HT-29 (cell line): ENCODE measurements at regions not wholly inside any gene's neighbourhood (a gene's known extent, or its start where the extent isn't known, plus 50 kb on each side); places are given as distances from the start of the nearest gene placed in this dataset.
"Not testable (repeated sequence)": the region's sequence is repeated elsewhere in the genome, so short reads cannot be mapped to it uniquely, and the experiment has no call there.

Experiments
- DNase-seq: peaks from one replicate; pipeline ENCODE4 v3.0.0-alpha.2; 2015; ENCODE audit warnings: low spot score

DNA sequence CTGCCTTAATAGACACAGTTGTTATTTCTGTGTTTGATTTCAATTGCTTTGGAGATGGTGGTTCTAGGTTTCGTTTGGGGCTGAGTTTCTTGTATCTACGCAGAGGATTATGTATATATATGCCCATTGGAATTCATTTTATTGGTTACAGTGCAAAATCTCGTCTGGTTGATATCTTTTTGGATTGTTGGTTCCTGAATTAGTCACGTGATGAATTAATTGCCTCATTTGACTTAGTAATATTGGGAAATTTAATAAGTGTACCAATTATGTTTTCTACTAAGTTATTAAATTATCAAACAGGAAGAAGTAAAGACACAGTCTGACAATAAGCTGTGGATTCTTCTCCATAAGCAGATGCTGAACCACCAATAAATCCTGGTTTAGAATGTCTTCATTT is 467.9 kb upstream of the TENM3 start:
- DNase-seq: no peak

DNA sequence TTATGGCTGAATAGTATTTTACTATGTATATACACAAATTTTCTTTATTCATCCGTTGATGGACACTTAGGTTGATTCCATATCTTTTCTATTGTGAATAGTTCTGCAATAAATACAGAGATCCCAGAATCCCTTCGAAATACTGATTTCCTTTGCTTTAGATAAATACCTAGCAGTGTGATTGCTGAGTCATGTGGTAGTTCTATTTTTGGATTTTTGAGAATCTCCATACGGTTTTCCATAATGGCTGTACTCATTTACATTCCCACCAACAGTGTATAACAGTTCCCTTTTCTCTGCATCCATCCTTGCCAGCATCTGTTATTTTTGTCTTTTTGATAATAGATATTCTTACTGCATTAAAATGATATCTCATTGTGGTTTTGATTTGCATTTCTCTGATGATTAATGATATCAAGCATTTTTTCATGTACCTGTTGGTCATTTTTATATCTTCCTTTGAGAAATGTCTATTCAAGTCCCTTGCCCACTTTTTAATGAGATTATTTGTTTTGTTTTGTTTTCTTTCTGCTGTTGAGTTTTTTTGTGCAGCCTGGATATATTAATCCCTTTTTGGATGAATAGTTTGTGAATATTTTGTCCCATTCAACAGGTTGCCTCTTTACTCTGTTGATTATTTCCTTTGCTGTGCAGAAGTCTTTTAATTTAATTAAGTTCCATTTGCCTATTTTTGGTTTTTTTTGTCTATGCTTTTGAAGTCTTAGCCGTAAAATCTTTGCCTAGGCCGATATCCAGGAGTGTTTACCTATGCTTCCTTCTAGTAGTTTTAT is 466.7 kb upstream of the TENM3 start:
- no peak for DNase-seq

DNA sequence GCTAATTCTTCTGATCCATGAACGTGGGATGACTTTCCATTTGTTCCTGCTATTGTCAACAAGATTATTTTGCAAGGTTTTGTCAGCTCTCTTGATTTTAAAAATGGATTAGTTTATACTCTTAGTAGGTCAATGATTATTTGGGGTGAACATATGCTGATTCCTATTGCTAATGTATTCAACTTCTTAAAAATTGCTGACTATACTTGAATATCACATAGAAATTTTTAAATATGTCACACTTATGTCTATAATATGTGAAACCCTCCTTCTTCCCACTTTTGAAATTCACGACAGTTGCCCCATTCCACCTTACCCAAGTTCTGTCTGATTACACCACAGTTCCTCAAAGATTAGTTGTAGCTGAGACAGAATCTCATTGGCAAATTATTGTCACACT is 465.7 kb upstream of the TENM3 start:
- DNase-seq: no peak

DNA sequence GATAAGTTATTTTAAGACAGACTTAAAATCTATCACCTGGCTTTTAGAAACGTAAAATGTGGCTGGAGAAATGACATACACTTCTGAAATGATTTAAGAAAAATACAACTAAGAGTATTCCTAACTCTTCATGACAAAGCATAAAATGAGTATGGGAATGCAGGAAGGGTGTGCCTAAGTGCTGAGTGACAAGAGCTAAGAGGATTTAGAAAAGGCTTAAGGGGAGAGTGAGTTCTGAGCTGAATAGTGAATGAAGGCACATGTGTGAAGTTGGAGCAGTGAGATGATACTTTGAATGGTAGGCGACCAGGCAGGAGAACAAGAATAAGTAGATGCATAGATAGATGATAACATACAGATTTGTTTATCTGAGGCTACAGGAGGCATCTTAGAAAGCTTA is 458.3 kb upstream of the TENM3 start:
- DNase-seq: no peak

DNA sequence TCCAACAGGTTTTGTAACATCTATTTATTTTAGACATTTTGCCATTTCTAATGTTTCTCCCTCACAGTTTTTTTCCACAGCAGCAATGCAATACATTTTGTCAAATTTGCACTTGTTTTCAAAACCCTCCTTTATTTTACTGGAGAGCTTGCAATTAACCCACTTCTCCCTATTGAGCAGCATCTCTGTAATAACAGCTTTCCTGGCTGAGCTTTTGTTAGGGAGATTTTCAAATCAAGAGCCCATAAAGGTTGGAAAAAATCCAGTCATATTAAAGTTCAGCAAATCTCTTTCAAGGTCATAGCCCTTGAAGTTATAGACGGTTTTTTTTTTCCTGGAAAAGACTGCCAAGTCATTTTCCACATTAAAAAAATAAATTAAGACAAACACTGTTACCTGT is 450.6 kb upstream of the TENM3 start:
- no peak for DNase-seq

DNA sequence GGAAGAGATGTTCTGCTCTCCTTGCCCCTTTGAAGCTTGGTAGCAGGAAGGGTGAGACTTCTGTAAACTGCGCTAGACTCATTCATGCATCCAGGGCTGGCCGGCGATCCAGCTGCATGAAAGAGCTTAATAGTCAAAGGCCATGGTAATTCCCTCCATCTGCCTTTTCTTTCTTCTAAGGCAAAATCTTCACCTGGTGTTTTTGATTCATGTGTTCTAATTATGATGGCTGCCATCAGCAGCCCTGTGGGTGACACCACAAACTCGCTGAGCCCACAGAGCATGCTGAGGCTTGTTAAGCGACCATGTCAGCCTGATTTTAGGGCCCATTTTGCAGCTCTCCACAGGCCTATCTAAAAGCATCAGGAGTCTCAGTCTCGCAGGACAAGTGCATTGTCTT is 450.1 kb upstream of the TENM3 start:
- DNase-seq: no peak

DNA sequence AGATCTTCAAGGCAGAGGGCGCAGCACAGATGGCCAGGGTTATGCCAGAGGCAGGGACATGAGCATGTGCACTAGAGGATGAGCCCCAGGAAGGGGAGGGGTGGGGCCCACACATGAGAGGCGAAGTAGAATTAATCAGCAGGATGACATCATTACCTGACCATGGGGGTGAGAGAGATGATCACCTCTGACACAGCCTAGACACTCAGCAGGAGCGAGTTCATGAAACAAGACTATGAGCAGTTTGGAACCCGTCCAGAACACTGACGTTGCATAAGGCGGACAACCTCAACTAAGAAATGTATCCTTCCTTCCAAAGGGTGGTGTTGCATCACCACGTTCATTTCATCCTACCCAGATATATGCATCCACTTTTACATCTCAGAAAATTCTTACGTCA is 446.7 kb upstream of the TENM3 start:
- no peak for DNase-seq

DNA sequence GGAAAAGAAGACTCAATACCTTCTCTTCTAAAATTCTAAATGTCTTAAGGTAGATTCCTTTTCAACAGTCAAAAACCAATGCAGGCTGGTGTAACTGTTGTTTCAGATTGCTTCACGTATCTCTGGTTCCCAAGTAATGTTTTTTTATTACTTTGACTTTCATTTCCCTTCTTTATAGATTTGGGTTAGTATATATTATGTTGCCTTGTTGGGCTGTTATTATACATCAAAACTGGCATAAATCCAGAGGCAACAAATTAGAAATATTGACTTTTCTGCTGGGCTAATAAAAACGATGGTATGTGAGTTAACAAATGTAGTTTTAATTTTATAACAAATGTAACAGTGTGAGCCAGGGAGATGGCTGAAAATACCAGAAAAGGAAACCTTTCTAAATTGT is 444.7 kb upstream of the TENM3 start:
- no peak for DNase-seq

DNA sequence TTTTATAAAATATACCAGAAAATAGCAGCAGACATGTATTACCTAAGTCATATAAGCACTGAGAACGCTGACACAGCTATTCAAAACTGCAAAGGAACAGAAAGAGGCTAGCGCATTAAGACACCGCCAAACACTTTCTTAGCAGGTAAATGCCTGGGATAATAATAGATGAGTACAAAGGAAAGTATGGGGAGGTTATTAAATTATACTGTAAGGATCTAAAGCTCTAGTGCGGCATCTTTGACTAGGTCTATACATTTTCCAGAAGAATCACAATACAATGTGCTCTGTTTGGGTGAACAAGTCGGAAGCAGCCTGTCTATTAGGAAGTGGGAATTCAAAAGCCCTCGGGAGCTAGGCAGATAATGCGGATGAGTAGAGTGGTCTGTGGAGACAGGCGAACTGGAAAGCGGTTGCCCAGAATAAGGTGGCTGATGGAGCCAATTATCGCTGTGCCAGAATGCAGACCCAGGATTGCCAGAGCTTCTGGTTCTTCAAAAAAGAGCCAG is 443.6 kb upstream of the TENM3 start:
- DNase-seq: no peak

DNA sequence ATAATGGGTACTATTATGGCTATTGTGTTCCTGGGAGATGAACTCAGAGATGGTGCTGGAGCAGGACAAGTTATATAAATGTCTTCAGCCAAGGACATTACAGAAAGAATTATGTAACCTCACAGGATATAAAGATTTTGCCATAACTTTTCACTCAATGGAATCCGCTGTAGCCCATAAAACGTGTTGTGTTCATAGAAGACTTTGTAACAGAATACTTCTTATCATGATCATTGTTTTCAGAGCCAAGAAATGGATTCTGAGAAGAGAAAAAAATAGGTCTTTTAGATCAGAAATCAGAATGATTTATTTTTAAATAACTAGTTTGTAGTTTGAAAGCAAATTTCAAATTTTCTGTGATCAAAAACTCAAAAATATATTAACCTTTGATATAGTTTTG is 441.0 kb upstream of the TENM3 start:
- no peak for DNase-seq

DNA sequence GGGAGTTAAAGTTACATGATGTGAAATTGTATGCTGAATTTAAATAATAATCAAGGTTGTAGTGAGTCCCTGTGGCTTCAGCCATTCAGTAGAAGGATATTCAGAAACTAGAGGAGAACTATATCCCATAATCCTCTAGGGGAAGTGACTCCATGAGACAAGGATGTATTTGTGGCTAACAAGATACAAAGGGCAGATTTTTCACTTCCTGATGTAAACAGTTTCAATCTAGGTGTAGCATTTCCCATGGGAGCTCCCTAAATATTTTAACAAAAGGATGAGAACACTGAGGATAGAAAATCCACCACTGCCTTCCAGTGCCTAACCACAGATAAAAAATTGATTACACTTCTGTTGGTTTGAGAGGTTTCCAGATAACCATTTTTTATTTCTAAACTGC is 435.4 kb upstream of the TENM3 start:
- no peak for DNase-seq

DNA sequence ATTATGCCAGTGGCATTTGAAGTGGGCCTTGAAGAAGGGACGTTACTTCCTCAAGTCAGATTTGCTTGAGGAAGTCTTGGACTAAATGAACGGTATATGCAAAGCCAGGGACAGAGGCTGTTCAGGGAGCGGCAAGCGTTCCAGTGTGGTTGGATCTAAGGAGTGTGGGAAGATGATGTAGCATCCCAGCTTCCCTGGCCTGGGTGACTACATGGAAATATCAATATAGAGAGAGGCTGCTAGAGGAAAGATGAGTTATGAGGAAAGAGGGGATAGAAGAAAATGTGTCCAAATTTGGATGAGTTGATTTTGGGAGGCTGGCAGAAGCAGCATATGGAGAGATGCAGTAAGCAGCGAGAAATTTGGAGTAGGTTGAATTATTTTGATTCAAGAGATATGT is 432.5 kb upstream of the TENM3 start:
- DNase-seq: no peak

DNA sequence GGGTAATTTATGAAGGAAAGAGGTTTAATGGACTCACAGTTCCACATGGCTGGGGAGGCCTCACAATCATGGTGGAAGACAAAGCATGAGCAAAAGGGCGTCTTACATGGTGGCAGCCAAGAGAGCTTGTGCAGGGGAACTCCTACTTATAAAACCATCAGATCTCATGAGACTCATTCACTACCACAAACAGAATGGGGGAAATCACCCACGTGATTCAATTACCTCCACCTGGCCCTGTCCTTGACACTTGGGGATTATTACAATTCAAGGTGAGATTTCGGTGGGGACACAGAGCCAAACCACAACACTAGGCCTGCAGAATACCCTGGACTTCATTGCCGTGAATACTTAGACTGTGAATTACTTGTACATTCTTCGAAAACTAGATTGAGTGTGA is 431.7 kb upstream of the TENM3 start:
- not testable (repeated sequence) for DNase-seq

DNA sequence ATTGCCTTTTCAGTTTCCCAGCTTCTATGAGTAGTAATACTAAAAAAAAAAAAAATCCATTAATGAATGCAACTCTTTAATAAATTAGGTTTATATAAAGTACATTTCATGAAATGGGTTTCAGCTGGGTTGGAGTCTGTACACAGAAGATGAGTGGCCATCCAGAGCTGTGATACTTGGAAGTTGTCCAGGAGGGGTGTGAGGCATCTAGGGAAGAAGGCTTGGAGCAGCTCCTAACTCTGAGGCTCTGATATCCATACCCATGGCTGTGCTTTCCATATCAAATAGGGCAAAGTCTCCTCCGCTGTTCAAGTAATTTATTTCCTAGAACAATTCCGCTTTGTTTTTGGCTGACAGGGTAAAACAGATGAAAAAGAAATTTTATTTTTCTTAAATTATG is 423.3 kb upstream of the TENM3 start:
- no peak for DNase-seq

DNA sequence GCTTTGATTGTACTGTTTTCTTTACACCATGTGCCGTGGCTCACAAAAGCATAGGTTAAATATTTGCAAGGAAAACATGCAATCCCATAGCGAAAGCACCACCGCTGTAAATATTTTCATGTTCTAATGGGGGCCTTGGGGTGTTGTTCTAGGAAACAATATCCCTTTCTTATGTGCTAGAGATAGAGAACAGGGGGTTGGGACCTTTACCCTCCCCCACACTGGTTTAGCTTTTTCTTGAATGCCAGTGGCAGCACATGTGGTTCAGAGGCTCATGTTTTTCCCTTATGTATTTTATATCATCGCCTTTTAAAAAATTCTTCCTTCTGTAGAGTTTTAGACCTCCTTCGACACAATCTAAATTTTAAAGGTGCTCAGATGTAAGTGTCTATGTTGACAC is 422.6 kb upstream of the TENM3 start:
- no peak for DNase-seq

DNA sequence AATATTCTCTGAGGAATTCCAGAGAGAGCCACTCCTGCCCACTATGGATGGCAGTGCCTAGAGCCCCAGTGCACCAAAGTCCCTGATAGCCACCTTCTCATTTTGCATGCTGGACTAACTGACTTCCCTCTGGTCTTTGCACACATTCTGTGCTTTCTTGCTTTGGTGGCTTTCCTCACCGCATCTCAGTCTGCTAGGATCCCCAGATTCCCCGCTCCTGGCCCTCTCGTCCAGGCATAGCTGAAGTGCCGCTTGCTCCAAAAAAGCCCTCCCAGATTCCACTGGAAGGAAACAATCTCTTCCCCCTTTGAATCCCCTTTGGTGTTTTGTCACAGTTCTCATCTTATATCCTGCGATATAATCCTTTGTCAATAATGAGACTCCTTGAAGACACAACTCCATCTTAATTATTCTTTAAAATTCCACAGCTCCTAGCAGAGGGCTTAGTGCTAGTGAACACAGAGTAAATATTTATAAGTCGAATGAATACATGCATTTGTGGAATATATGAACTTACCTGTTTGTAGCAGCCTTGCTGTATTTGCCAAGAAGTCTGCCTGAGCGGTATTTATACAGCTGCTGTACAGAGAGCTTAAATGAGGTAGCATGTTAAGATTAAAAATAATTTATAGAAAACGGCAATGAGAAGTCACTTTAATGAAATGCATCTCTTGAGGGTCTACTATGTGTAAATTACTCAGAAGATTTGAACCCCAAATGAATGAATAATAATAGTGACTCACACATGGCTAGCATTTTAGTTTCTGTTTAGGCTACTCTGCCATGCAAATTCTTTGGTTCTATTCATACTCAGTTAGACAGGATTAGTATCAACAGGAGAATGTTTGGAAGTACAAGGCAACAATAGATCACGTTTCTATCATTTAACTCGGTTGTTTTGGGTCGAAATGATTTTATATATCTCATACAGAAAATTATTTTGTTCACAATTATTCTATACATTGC is 421.9 kb upstream of the TENM3 start:
- DNase-seq: no peak

DNA sequence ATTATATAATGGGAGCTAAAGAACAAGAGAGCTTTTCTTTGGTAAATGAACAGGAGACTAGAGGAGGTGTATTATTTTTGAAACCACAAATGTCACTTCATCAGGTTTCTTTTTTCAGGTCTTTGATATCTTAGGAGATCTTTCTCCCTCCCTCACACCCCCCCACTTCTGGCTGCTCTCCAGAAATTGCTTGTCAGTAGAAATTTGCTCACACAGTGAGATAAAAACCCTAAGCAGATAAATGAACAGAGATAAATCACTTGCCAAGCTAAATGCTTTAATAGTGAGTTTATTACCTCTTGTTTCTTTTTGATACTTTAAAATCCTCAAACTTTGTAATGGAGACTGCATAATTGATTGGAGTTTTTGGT is 421.2 kb upstream of the TENM3 start:
- no peak for DNase-seq

DNA sequence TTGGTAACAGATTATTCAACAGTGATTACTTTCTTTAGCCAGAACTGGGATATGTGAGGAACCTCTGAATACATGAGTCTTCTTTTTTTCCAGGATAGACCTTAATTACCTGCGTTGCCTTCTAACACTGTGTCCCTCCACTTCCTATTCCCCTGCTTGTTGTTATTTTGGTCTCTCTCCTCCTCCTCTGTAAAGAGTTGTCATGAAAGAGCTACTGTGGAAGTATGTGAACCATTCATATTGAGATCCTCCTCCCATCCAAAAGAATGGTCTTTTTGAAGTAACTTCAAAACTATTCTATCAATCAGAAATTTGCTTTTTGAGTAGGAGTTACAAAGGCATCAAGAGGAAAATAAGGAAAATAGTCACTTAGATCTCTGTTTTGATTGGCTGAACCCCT is 420.0 kb upstream of the TENM3 start:
- no peak for DNase-seq

DNA sequence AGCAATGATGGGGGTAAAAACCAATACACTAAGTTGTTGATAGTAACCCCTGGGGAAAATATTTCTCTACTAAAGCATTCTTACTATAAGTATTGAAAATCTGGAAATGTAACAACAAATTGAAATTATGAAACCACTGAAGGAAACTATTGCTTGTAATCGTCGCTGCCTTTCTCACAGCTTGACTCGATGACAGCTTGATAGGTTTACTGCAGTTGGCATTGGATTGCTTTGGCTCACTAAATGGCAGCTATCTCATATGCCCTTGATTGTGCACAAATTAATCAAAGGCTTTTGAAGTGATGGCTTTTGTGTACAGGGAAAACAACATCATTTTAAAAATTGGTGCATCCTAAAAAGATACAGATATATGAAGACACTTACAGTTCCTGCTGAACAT is 419.6 kb upstream of the TENM3 start:
- no peak for DNase-seq

DNA sequence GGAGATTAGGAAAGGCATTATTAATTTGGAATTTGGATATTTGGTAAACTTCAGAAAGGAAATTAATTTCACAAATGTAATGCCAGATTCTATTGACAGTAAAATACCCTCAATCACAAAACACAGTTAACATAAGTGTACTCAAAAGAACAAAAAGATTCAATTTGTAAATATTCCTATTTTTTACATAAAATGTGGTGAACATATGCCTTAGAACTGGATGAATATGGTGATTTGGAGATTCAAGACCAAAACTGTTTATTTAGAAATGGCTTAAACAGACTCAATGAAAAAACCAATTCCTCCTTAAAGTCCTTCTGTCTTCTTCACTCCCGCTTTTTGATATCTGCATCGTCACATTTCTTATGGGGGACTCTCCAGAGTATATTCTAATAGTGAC is 417.6 kb upstream of the TENM3 start:
- no peak for DNase-seq

DNA sequence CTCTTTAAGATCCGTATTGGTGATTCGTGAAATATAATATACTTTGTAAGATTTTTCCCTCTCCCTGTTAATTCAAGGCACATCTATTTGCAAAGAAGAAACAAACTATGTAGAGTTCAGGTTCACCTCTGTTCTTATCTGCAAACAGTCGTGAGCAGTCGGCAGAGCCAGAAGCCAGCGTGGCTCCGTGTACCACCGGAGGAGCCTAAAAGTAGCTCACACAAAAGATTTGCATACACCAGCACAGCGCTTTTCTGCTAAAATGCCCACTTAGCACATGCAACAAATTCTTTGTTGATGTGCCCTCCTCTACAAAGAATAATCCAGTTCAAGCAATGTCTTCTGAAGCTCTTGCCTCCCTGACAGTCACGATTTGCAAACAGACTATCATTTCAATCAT is 416.0 kb upstream of the TENM3 start:
- no peak for DNase-seq

DNA sequence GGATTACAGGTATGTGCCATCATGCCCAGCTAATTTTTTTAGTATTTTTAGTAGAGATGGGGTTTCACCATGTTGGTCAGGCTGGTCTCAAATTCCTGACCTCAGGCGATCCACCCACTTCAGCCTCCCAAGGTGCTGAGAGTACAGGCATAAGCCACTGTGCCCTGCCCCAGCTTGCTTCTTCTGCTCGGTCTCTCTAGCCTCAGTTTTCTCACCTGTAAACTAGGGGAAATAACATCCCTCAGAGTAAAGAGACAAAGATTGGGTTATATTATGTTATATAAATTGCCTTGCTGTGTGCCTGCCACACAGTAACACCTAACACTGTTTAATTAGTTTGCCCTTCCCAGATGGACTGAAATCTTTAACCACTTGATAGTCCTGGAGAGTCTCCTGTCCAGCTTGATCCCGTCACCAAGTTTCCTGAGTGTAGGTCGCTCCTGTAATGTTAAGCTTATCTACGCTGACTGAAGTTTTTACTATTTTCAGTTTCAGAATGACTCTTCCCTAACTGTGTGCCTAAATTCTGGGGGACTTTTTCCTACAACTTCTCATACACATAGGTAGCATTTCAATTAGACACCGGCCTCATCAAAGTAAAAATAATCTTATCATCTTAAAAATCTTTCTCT is 412.7 kb upstream of the TENM3 start:
- DNase-seq: no peak
